AG08396 (cell line): ENCODE measurements at regions not wholly inside any gene's neighbourhood (a gene's known extent, or its start where the extent isn't known, plus 50 kb on each side); places are given as distances from the start of the nearest gene placed in this dataset.

Experiments used
- DNase-seq: peaks from one replicate; pipeline ENCODE4 v3.0.0; 2012; ENCODE audit warnings: low spot score, mixed read lengths

DNA sequence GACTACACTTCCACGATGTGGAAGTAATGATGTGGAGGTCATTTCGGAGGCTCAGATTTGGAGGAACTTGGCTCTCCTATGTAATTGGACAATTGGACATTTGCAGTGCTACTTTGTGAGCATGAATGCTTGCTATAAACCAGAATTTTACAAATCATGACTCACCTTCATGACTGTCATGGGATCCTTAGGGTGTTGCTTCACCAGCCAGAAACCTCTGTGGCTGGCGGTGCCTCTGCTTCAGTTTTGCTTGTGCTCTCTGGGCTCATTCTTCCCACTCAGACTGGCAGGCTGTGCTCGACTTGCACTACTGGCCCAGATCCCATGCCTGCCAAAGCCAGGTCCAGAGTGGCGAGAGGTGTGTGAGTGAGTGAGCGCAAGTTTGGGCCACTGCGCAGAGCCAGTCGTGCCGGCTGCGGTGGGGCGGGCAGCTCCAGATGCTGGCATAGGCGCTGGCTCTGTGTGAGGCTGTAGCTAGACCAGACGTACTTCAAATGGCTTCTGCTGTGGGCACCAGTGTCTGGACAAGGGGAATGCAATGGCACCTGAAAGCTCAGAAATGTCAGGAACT, 387.8 kb downstream of the AEBP2 start:
- DNase-seq = no peak

GRCh38 chr12:19829100-19829853, 390.0 kb downstream of the AEBP2 start:
- no peak for DNase-seq

GRCh38 chr12:19830446-19830845, 391.2 kb downstream of the AEBP2 start:
- DNase-seq = no peak

DNA sequence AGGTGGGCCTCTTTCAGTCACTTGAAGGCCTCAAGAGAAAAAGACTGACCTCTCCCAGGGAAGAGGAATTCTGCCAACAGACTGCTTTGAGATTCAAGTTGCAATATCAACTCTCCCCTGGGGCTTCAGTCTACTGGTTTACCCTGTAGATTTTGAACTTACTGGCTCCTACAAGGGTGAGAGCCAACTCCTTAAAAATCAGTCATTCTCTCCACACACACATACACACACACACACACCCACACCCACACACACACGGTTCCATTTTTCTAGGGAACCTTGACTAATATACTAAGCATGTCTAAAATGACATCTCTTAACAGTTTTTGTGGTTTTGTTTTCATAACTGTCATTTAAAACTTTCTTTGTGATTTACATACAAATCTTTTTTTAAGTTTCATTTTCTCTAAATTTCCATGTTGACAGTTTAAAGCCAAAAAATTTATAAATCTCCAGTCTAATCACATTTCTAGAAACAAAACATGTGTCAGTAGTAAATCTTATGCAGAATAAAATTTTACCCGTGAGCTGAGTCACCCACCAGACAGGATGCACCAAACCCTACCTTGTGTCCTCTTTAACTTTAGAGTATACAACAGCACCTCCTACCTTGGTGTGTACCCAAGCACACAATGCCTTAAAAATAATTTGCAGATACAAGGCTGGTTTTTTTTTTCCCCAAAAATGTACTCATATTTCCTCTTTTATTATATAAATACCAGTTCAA, 394.6 kb downstream of the AEBP2 start:
- DNase-seq = no peak

GRCh38 chr12:19834592-19834991, 395.3 kb downstream of the AEBP2 start:
- no peak for DNase-seq

DNA sequence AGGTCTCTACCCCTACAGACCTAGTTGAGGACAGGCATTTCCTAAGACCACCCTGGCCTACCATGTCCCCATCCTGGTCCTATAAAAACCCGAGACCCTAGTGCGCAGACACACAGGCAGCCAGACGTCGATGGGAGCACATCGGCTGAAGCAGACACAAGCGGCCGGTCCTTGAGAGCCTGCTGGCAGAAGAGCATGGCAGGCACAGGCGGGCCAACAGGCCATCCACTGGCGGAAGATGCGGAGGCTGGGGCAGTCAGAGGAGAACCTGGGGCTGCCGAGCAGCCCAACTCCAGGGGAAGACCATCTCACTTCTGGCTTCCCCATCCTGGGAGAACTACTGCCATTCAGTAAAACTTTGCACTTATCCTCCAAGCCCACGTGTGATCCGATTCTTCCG, 396.8 kb downstream of the AEBP2 start:
- DNase-seq = no peak

- no peak for DNase-seq
Observed at GRCh38 chr12:19836456-19836855, 397.2 kb downstream of the AEBP2 start.

- DNase-seq = no peak
Observed at GRCh38 chr12:19837543-19837942, 398.3 kb downstream of the AEBP2 start.

DNA sequence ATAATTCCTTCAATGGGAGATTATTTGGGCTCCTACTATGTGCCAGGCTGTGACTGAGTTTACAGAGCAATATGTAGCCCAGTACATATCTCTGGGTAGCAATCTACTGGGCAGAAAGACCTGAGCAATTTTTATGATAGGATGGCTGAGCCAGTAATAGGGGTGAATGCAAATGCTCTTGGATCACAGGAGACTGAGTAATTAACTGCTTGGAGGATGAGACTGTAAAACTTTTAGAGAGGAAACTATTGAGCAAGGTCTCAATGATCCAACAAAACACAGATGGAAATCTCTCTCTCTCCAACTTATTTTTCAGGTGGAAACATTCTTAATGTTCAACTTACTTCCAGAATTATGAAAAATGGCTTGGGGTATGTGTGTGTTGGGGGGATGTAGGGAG, 402.2 kb downstream of the AEBP2 start:
- DNase-seq = no peak

GRCh38 chr12:19842116-19842515, 402.8 kb downstream of the AEBP2 start:
- DNase-seq = no peak

DNA sequence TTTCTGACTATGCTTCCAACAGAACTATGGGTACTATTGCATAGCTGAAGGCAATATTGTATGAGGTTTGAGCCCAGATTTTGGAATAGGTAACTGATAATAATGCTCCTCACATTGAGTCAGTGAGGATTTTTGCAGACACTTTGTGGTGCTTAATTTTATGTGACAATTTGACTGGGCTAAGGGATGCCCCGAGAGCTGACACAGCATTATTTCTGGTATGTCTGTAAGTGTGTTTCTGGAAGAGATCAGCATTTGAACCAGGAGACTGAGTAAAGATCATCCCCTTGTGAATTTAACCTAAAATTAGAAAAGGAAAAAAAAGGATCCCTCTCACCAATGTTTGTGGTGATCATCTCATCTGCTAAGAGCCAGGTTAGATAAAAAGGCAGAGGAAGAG, 404.9 kb downstream of the AEBP2 start:
- DNase-seq = no peak

GRCh38 chr12:19846574-19846973, 407.3 kb downstream of the AEBP2 start:
- DNase-seq = no peak

GRCh38 chr12:19847294-19848059, 408.2 kb downstream of the AEBP2 start:
- no peak for DNase-seq

- no peak for DNase-seq
Observed at GRCh38 chr12:19848421-19848820, 409.1 kb downstream of the AEBP2 start.

DNA sequence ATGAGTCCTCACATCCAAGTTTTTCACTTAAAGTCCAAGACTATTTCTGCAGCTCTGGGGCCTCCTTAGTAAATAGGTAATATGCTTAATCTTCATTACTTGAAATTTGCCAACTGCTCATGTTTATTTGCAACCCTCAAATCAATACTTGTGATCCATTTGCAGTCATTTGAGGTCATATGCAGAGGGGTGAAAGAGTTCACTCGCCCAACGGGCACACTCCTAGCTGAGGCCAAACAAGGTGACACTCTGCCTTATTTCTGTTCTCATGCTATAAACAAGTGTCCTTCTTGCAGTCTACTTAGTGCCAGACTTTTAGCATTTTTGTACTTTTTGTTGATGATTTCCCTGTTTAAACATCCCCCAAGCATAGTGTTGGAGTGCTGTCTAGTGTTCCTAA, 409.9 kb downstream of the AEBP2 start:
- DNase-seq = no peak

GRCh38 chr12:19850346-19851065, 411.2 kb downstream of the AEBP2 start:
- peak; percentile 27 for DNase-seq

DNA sequence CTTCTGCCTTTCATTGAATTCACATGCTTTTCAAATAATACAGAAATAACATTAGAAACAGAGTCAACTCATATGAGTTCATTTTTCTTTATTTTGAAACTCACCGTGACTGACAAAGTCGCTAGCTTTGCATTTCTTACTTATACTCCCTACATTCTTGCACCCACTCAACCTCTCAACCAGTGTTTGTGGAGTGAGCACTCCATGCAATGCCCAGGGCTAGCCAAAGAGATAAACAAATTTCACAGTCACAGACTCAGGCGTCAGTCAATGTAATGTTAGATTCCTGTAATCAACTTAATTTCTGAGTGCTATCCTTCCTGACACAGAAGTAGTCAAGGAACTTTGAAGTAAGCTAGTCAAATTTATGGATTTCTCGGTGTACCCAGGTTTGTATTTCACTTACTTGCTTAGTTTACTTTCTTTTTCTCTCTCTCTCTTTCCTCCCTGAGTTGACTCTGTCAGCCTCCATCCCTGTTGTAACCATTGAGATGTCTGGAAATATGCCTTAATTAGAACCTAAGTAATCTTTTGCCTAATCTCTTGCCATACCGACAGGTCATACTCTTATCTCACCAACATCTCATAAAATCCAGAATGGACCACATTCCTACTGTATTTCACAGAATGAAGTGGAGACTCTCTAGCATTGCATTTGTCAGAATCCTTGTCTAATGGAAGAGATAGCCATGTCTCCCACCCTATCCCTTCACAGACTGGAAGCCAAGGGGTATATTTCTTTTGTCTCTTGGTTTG, 413.0 kb downstream of the AEBP2 start:
- DNase-seq = no peak

DNA sequence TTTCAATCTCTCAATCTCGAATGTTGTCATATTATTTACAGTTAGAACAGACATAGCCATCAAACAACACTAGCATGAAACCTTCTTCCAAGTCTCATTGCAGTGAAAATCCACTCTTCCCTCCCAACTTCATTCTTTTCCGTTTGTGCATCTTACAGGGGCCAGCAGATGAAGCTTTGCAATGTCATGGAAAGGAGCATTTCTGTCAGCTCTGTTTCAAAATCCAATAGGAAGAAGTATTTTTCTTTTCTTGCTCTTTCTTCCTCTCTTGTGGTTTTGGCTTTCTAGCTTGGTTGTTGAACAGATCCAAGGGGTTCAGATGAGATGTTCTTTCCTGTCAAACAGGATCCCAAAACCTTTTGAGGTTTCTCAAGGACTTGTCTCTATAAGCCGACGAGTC, 416.6 kb downstream of the AEBP2 start:
- DNase-seq = no peak

- DNase-seq = no peak
Observed at GRCh38 chr12:19856389-19856788, 417.1 kb downstream of the AEBP2 start.

DNA sequence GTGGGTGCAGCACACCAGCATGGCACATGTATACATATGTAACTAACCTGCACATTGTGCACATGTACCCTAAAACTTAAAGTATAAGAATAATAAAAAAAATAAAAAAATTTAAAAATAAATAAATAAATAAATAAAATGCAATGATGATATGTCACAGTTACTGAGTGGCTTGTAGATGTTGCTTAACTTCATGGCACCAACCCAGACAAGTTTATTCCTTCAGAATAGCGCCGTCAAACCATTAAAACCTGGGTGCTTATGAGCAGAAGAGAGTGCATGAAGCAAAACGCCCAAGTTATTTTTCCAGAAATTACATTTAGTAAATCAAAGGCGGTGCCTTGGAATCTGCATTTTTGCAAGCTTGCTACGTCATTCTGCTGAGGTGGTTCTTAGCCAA, 417.9 kb downstream of the AEBP2 start:
- DNase-seq = no peak

- no peak for DNase-seq
Observed at GRCh38 chr12:19867151-19867550, 427.9 kb downstream of the AEBP2 start.
